Posterior cingulate gyrus (tissue), 11 donors: ENCODE measurements at regions not wholly inside any gene's neighbourhood (a gene's known extent, or its start where the extent isn't known, plus 50 kb on each side); places are given as distances from the start of the nearest gene placed in this dataset.

ENCODE experiments used
- DNase-seq, 10 donors: peaks; one replicate each; pipeline versions ENCODE4 v3.0.0 to v3.0.0-alpha.2; 2020 to 2021; ENCODE audit warnings: mixed read lengths in 3 of 10
- intact Hi-C: fragments of 100-400 bp; cut with DNase I; formaldehyde crosslinking; loops from one replicate; pipeline ENCODE4 v1.15.1; 2023

GRCh38 chrX:149280011-149280410 lies 225.1 kb downstream of the IDS start:
- DNase-seq = no peak
- intact Hi-C loops = no loop called here

- intact Hi-C loops = no loop called here
- DNase-seq = no peak
Measured at GRCh38 chrX:149275836-149276235, 229.3 kb downstream of the IDS start.

- peak in 1 of 10 donors; percentile 63 for DNase-seq
- intact Hi-C loops = no loop called here
Measured at GRCh38 chrX:149274516-149275105, 230.5 kb downstream of the IDS start.

- intact Hi-C loops = no loop called here
- DNase-seq = no peak
Measured at GRCh38 chrX:149272690-149273463, 232.2 kb downstream of the IDS start.

- DNase-seq = no peak
- intact Hi-C loops = no loop called here
Measured at GRCh38 chrX:149267878-149268813, 237.0 kb downstream of the IDS start.

GRCh38 chrX:149262086-149262485 lies 243.0 kb downstream of the IDS start:
- intact Hi-C loops = no loop called here
- DNase-seq = no peak

GRCh38 chrX:149259241-149259640 lies 245.9 kb downstream of the IDS start:
- intact Hi-C loops = no loop called here
- DNase-seq = no peak

- DNase-seq = no peak
- intact Hi-C loops = no loop called here
Measured at GRCh38 chrX:149255860-149256259, 249.2 kb downstream of the IDS start.

GRCh38 chrX:149248073-149248625 lies 257.0 kb downstream of the IDS start:
- DNase-seq = no peak
- intact Hi-C loops = no loop called here

GRCh38 chrX:149230689-149231088 lies 274.4 kb downstream of the IDS start:
- intact Hi-C loops = no loop called here

GRCh38 chrX:149223854-149224253 lies 281.3 kb downstream of the IDS start:
- no peak for DNase-seq
- intact Hi-C loops = no loop called here

More at GRCh38 chrX:149230689-149231088, 274.4 kb downstream of the IDS start:
- DNase-seq = no peak

- no peak for DNase-seq
- intact Hi-C loops = no loop called here
Measured at GRCh38 chrX:149222040-149222439, 283.1 kb downstream of the IDS start.

- no peak for DNase-seq
- intact Hi-C loops = no loop called here
Measured at GRCh38 chrX:149221230-149221629, 283.9 kb downstream of the IDS start.

GRCh38 chrX:149213264-149213663 lies 291.8 kb downstream of the IDS start:
- DNase-seq = no peak
- intact Hi-C loops = no loop called here

GRCh38 chrX:149208307-149208706 lies 296.8 kb downstream of the IDS start:
- intact Hi-C loops = no loop called here
- DNase-seq = no peak

GRCh38 chrX:149207518-149207917 lies 297.6 kb downstream of the IDS start:
- DNase-seq = no peak
- intact Hi-C loops = no loop called here

- intact Hi-C loops = no loop called here
- DNase-seq = no peak
Measured at GRCh38 chrX:149205937-149206336, 299.2 kb downstream of the IDS start.

GRCh38 chrX:149205081-149205480 lies 300.0 kb downstream of the IDS start:
- intact Hi-C loops = no loop called here
- no peak for DNase-seq

GRCh38 chrX:149199734-149200133 lies 305.4 kb downstream of the IDS start:
- intact Hi-C loops = no loop called here
- no peak for DNase-seq

GRCh38 chrX:149198980-149199732 lies 305.9 kb downstream of the IDS start:
- peak in 1 of 10 donors; percentile 22 for DNase-seq
- intact Hi-C loops = no loop called here
